ENCODE measurements at regions not wholly inside any gene's neighbourhood (a gene's known extent, or its start where the extent isn't known, plus 50 kb on each side); places are given as distances from the start of the nearest gene placed in this dataset.
"Not testable (repeated sequence)": the region's sequence is repeated elsewhere in the genome, so short reads cannot be mapped to it uniquely, and the experiment has no call there.

DNA sequence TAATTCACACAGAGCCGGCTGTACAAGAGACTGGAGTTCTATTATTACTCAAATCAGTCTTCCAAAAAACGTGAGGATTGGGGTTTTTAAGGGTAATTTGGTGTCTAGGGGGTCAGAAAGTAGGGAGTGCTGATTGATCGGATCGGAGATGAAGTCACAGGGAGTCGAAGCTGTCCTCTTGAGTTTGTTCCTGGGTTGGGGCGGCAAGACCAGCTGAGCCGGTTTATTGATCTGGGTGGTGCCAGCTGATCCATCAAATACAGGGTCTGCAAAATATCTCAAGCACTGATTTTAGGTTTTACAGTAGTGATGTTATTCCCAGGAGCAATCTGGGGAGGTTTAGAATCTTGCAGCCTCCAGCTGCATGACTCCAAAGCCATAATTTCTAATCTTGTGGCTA, 262.7 kb downstream of the KCNRG start:
- no peak for DNase-seq

DNA sequence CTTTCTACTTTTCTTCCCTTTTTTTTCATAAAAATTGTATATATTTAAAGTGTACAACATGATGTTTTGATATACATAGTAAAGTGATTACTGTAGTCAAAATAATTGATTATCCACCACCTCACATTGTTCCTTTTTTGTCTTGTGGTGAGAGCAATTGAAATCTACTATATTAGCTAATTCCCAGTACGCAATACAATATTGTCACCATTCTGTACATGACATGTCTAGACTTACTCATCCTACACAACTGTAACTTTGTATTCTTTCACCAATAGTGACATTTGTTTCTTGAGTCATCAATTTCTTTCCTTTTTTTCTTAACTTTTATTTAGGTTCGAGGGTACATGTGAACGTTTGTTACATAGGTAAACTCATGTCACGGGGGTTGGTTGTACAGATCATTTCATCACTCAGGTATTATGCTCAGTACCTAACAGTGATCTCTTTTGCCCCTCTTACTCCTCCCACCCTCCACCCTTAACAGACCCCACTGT, 265.2 kb downstream of the KCNRG start:
- no peak for DNase-seq

DNA sequence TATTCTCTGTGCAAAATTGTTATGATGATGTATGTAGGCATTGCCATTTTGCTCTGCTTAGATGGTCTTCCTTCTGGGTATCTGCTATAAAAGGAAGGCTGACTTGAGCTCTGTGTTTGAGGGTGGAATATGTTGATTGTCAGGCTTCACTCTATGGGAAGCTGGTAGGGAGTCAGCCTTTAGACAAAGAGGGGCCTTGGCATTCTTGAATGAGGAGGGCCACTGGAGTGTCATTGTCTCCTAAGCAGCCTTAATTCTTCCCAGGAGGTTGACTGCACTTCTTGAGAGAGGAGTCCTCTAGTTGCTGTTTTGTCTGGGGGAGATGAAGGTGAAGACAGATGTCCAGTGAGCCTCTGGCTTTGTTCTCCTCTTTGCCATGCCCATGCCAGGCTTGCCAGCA, 266.8 kb downstream of the KCNRG start:
- no peak for DNase-seq

DNA sequence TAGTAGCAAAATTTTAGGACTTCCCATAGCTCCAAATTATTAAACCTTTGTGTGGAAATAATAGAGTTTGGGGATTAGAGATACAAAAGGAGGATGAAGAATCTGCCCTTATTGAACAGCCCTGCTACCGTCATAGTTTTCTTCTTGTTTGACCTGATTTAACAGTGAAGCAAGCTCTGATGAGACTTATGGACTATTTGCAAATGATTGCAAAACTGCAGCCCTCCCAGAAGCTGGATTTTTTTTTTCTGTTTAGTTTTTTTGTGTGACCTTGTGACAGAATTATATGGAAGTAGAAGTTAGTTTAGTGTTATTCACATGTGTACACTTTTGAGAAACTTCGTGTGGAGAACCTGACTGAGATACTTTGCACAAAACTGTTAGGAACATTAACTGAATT, 267.8 kb downstream of the KCNRG start:
- DNase-seq: no peak

DNA sequence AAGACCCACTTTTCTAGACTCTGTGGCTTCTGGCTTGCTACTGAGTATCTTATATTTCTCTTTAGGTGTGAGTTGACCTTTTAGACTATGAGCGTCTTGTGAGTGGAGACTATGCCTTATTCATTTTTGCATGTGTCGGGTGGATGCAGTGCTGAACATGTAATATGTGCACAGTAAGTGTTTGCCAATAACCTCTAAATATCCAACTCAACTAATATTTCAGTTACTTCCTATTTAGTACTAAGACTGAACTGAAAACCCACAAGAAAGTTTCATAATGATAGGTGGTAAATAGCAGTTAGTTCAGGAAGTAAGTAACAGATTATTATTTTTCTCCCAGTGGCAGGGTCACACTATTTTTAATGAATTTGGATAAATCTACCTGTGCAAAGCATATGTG, 269.3 kb downstream of the KCNRG start:
- no peak for DNase-seq

DNA sequence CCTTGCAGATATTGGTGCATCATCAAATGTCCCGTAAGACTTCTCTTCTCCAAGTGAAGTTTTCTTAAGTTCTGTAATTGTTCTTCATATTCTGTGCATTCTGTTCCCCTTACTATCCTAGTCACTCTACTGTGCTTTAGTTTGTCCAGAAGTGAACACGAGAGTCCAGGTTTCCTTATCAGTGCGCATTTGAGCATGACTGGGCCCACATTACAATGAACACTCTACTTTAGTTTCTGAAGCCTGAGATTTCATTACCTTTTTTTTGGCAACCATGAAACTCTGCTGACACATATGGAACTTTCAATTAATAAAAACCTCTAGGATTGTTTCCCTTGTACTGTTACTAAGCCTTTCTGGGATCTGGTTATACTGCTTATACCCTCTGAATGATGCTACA, 270.0 kb downstream of the KCNRG start:
- no peak for DNase-seq

DNA sequence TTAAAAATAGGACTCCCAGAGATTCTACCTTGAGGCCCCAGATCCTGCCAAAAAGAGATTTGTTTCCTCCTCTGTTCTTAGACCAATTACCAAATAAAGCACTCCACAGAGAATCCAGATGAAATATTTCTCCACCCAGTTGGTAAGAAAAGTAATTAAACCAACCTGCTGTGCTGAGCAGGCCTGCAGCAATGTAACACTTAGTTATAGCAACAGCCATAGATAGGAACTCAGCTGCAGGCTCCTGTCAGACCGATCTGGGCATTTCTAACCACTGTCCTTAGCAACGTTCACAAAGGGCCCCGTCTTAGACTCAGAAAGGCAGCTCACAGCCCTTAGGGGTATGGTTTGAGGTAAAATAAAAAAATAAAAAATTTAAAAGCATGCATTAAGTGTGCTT, 271.1 kb downstream of the KCNRG start:
- DNase-seq: no peak

DNA sequence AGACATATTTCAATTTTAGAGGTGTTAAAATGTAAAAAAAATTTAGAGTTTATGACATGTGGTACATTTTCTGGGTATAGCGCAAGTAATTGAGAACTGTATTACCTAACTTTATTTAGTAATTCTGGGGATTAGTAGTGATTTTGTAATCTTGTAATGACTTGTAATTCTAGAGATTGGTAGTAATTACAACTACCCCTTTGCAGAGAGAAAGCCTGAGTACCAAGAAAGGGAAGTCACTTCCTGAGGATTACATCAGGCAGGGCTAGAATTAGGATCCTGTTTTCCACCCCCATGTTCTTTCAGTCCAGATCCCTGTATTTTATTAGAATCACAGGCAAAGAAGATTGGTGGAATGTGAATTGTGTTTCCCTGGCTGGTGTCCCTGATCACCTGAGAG, 274.9 kb downstream of the KCNRG start:
- DNase-seq: no peak

DNA sequence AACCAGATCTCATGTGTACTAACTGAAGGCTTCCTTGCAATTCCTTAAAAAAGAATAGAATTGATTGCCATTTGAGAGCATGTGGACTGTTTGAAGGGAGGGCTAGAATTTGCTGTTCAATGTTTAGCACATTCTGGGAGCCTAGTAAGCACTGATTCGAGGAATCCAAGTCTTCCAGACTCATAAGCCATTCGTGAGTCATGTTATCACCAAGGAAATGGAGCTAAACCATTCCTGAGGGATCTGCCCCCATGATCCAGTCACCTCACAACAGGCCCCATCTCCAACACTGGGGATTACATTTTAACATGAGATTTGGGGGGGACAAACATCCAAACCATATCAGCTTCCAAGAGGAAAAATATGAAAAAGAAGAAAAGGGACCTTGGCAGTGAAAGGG, 276.4 kb downstream of the KCNRG start:
- DNase-seq: no peak

DNA sequence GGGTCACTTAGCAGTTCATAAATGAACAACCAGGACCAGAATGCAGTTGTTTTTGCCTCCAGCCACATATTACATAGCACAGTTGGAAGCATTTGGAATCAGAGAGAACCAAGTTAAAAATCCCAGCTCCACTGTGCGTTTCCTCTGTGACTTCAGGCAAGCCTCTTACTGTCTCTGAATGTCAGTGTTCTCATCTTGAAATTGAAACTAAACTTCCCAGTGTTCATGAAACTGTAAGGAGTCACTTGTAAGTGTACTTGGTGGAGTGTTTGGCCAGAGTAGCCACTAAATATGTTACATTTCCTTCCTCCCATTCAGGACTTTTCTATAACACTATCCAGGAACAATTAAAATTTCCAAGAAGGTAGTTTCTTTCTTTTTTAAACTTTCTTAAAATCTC, 276.8 kb downstream of the KCNRG start:
- no peak for DNase-seq

DNA sequence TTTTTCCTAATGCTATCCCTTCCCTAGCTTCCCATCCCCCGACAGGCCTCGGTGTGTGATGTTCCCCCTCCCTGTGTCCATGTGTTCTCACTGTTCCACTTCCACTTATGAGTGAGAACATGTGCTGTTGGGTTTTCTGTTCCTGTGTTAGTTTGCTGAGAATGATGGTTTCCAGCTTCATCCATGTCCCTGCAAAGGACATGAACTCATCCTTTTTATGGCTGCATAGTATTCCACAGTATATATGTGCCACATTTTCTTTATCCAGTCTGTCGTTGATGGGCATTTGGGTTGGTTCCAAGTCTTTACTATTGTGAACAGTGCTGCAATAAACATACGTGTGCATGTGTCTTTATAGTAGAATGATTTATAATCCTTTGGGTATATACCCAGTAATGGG, 279.2 kb downstream of the KCNRG start:
- DNase-seq: not testable (repeated sequence)

DNA sequence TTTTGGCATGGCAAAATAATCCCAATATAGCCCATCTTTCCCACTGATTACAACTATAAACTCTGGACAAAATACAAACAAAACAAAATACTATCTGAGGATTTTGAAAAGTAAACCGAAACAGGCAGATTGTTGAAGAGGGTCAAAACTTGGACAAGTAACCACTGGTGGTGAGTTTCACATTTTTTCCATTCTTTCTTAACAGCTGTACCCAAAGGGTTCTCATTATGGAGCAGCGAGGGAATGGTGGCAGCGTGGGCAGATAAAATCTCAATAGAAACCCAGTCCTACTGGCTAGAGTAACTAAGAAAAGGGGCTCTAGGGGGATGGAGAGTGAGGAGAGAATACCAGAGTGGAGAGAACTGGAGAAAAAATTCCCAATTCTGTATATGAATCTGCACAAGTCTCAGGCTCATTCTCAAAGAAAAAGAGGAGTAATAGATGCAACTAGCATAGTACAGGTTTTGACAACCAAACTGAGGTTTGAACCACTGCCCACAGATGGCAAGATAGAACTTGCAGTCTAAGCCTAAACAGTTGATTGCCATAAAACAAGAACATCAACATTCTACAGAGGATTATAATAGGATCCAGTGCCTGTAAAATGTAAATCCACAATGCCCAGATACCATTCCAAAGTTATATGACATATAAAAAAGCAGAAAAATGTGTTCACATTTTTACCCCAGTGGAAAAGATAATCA, 284.5 kb downstream of the KCNRG start:
- DNase-seq: no peak

DNA sequence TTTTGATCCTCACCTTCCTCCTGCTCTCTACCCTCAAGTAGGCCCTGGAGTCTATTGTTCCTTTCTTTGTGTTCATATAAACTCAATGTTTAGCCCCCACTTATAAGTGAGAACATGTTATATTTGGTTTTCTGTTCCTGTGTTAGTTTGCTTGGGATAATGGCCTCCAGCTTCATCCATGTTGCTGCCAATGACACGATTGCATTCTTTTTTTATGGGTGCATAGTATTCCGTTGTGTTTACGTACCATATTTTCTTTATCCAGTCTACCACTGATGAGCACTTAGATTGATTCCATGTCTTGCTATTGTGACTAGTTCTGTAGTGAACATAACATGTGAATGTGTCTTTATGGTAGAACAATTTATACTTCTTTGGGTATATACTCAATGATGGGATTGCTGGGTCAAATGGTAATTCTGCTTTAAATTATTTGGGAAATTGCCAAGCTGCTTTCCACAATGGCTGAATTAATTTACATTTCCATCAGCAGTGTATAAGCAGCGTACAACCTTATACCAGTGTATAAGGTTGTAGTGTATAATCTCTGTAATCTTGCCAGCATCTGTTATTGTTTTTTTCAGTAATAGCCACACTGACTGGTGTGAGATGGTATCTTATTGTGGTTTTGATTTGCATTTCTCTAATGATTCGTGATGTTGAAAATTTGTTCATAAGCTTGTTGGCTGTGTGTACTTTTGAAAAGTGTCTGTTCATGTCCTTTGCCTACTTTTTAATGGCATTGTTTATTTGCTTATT, 288.9 kb downstream of the KCNRG start:
- DNase-seq: no peak

DNA sequence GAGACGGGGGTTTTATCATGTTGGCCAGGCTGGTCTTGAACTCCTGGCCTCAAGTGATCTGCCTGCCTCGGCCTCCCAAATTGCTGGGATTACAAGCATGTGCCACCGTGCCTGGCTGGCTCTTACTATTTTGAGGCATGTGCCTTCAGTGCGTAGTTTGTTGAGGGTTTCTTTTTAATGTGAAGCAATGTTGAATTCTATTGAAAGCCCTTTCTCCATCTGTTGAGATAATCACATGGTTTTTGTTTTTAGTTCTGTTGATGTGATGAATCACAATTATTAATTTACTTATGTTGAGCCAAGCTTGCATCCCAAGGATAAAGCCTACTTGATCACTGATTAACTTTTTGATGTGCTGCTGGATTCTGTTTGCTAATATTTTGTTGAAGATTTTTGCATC, 290.9 kb downstream of the KCNRG start:
- no peak for DNase-seq

DNA sequence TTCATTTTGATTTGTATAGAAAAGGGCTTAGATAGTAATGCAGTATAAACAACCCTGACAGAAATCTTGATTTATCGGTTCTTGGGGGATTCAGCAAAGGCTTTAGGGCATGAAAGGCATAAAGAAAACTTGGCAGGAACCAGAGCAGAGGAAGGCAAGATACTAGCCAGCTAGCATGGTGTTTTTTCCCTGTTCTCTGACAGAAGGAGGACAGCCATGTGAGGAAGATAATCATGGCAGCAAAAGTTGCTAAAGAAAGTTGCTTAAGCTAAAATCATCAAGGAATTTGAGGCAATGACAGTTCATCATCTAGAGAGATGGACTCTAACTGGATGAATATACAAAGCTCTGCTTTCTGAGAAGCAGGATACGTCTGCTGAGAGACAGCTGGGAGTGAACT, 294.1 kb downstream of the KCNRG start:
- DNase-seq: no peak

DNA sequence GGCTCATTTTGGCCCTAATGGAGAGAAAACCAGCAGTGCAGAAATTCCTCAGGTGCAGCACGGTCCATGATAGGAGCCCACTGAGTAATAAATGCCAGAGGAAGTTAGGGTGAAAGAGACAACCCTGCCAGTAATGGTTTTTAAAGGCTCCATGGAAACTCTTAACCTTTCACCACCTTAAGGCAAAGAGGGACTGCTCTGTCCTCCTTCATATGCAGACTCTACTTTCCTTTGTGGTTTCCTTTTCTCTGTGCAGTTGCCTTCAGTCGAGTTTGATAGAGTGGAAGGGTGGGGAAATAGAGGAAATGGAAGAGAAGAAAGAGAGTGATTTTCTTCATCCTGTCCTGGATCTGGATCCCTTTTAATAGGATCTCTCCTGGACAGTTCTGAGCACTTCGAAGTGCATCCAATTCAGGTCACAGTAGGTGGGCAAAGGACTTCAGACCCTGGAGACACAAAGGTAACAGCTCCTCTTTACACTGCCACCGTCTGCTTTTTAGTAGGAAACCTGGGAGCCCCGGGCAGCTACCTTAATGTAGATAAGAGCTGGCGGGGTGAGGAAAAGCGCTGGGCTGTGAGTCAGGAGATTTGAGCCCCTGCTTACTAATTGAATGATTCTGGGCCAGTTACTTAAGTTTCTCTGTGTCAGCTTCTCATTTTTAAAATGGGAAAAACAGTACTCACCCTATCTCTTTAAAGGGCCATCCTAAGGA, 294.8 kb downstream of the KCNRG start:
- DNase-seq: no peak

DNA sequence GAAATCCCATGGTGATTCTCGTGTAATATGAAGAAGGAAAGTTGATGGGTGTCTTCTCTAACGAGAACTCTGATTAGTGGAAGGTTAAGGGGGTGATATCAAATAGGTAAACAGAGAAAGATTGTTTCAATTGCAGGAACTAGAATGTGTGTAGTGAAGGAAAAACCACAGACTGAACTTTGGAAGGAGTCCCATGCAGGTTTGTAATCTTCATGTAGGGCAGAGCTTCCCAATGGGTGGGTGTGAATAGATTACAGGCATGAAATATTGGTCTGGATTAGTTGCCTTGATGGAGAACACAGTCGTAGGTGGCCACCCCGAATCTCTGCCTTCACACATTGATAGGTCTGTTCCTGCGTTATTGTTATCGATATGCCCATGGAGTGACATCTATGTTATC, 295.5 kb downstream of the KCNRG start:
- no peak for DNase-seq

DNA sequence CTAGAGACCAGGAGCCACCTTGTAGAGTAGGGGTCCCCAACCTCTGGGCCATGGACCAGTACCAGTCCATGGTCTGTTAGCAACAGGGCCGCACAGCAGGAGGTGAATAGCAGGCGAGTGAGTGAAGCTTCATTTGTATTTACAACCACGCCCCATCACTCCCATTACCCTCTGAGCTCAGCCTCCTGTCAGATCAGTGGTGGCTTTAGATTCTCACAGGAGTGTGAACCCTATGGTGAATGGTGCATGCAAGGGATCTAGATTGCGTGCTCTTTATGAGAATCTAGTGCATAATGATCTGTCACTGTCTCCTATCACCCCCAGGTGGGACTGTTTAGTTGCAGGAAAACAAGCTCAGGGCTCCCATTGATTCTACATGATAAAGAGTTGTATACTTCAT, 303.6 kb downstream of the KCNRG start:
- DNase-seq: no peak

DNA sequence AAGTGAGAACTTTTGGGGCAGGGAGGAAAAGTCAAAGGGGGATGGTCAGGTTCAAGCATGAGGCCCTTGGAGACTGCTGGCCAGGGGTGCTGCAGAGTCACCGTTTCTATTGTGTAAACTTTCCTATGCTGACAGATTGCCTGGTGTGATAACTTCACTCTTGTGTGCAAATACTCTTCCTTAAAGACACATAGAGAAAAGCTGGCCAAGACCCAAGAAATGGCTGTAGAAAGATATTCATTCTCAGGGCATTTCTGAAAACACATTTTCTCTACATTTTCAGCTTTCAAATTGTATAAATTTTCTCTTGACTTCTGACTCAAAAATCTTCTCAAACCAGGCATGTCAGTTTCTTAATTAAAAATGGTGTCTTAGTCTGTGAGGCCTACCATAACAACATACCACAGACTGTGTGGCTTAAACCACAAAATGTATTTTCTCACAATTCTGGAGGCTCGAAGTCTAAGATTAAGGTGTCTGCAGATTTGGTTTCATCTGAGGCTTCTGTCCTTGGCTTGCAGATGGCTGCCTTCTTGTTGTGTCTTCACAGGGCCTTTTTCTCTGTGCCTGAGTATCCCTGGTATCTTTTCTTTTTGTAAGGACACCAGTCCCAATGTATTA, 304.5 kb downstream of the KCNRG start:
- no peak for DNase-seq

DNA sequence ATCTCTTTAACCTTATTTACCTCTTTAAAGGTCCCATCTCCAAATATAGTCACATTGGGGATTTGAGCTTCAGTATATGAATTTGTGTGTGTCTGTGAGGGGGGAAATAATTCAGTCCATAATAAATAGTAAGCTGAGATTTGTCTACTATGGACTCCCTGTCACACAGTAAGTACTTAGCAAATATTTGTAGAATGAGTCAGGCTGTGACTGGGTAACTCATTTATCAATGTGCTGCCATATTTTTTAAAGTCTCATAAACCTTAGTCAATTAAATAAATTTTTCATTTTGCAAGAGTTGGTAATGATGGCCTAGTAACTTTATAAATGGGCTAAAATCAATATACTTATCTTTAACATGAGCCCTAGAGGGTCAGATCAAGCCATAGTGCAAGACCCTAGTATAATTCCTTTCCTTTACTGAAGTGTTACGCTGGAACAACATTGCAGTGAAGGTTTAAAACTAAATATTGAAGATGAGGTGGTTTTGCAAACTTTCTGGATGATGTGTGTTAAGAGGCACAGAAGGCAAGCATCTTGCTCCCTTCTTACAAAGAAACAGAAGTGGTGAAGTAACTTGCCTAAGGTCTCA, 305.1 kb downstream of the KCNRG start:
- DNase-seq: no peak

DNA sequence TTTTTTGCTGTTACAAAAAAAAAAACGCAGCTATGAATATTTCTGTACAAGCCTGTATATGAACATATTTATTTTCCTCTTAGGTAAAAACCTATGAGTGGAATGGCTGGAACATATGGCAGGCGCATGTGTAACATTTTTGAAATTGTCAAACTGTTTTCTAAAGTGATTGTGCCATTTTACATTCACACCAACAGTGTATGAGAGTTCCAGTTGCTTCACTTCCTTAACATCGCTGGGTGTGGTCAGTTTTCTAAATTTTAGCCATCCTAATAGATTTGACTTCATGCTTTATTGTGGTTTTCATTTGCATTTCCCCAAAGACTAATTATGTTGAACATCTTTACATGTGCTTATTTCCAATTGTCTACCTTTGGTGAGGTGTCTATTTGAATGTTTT, 306.8 kb downstream of the KCNRG start:
- no peak for DNase-seq

DNA sequence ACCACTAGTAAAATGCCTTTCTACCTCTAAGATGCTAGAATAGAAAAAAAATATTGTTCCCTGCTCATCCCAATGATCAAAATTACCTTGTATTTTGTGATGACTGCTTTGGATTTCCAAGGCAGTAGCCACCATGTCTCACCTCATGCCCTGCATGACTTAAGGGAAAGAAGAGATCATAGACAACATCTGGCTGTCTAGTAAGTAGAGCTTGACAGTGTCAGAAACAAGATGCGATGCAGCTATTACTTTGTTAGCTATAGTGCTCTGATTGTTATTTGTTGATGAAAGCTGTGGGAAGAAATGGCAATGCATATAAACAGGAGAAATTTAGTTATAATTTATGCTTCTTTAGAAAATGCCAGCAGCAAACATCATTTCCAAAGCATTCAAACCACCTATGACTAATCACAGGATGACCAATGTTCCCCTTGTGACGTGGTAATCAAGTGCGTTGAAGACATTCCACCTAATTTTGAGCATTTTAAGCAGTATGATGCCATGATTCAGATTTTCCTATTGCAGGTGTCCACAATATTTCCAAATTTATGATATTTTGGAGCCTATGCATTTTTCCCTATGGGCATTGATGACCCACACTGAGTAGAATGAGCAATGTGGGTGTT, 308.3 kb downstream of the KCNRG start:
- DNase-seq: no peak

DNA sequence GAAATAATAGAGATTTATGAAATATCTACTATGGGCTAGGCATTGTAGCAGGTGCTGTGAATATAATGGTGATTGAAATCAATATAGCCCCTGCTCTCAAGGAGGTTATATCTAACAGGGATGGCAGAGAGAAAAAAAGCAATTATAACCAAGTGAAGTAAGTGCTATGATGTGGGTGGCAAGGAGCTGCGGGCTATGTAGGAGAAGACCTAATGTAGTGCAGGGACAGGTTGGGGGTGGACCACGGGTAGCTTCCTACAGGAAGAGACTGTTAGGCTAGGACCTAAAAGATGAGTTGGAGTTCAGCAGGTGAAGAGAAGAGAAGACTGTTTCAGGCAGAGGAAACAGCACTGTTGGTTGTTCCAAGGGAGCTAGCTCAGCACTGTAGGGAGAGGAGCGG, 311.0 kb downstream of the KCNRG start:
- DNase-seq: no peak

All from NCI-H1105 treated with DMSO at 0.1 percent for 48 hours (cell line).